ENCODE measurements at regions not wholly inside any gene's neighbourhood (a gene's known extent, or its start where the extent isn't known, plus 50 kb on each side); places are given as distances from the start of the nearest gene placed in this dataset.

- intact Hi-C loops (cut with DNase I): no loop called here
- no peak for TF ChIP-seq CTCF (IDR thresholded peaks at IDR 0.05)
These were observed 295.8 kb downstream of the LTN1 start for GRCh38 chr21:28696844-28697410.

GRCh38 chr21:28693476-28693875 is 299.2 kb downstream of the LTN1 start:
- intact Hi-C loops (cut with DNase I): no loop called here

More at GRCh38 chr21:28696844-28697410, 295.8 kb downstream of the LTN1 start:
- no peak for DNase-seq (ENCODE audit: low spot score in 2 of 2)
- no peaks in the 10 kb centered on the region for H3K36me3 ChIP-seq
- H3K9me3 ChIP-seq: no peaks in the 10 kb centered on the region
- no peaks in the 10 kb centered on the region for H3K4me1 ChIP-seq
- H3K27me3 ChIP-seq: no peaks in the 10 kb centered on the region
- no peak overlapping the region for H3K27ac ChIP-seq
- no peak overlapping the region for H3K4me3 ChIP-seq

GRCh38 chr21:28690196-28690595 is 302.5 kb downstream of the LTN1 start:
- no peak for TF ChIP-seq CTCF (IDR thresholded peaks at IDR 0.05)

More at GRCh38 chr21:28693476-28693875, 299.2 kb downstream of the LTN1 start:
- no peak overlapping the region for H3K4me3 ChIP-seq
- no peak overlapping the region for H3K27ac ChIP-seq
- no peaks in the 10 kb centered on the region for H3K9me3 ChIP-seq
- no peaks in the 10 kb centered on the region for H3K36me3 ChIP-seq
- no peaks in the 10 kb centered on the region for H3K4me1 ChIP-seq
- H3K27me3 ChIP-seq: no peaks in the 10 kb centered on the region
- TF ChIP-seq CTCF (IDR thresholded peaks at IDR 0.05): no peak
- no peak for DNase-seq (ENCODE audit: low spot score in 2 of 2)

GRCh38 chr21:28688381-28688780 is 304.3 kb downstream of the LTN1 start:
- Histone ChIP-seq H3K9me3 (no peaks in the 10 kb centered on the region), H3K36me3 (no peaks in the 10 kb centered on the region), H3K4me3 (no peak overlapping the region), H3K27ac (no peak overlapping the region), H3K4me1 (no peaks in the 10 kb centered on the region), H3K27me3 (no peaks in the 10 kb centered on the region)
- TF ChIP-seq CTCF (IDR thresholded peaks at IDR 0.05): no peak
- intact Hi-C loops (cut with DNase I): no loop called here
- no peak for DNase-seq (ENCODE audit: low spot score in 2 of 2)

More at GRCh38 chr21:28690196-28690595, 302.5 kb downstream of the LTN1 start:
- H3K36me3 ChIP-seq: no peaks in the 10 kb centered on the region
- no peaks in the 10 kb centered on the region for H3K4me1 ChIP-seq
- no peaks in the 10 kb centered on the region for H3K9me3 ChIP-seq
- H3K4me3 ChIP-seq: no peak overlapping the region
- DNase-seq (ENCODE audit: low spot score in 2 of 2): no peak
- H3K27ac ChIP-seq: no peak overlapping the region
- intact Hi-C loops (cut with DNase I): no loop called here
- no peaks in the 10 kb centered on the region for H3K27me3 ChIP-seq

- Histone ChIP-seq H3K9me3 (no peaks in the 10 kb centered on the region), H3K27me3 (no peaks in the 10 kb centered on the region), H3K36me3 (no peaks in the 10 kb centered on the region), H3K4me1 (no peaks in the 10 kb centered on the region), H3K4me3 (no peak overlapping the region), H3K27ac (no peak overlapping the region)
- intact Hi-C loops (cut with DNase I): no loop called here
- DNase-seq (ENCODE audit: low spot score in 2 of 2): no peak
- no peak for TF ChIP-seq CTCF (IDR thresholded peaks at IDR 0.05)
These were observed 305.1 kb downstream of the LTN1 start for GRCh38 chr21:28687586-28687985.
